A673 (cell line): ENCODE measurements at regions not wholly inside any gene's neighbourhood (a gene's known extent, or its start where the extent isn't known, plus 50 kb on each side); places are given as distances from the start of the nearest gene placed in this dataset.

ENCODE experiments used
- BruUV-seq: library from RNA; stranded (reverse); fragments of 400-500 nt; replicated peaks from 2 replicates; lab custom pipeline; 2021; lab: Mats Ljungman, UMichigan
- CTCF ChIA-PET: fragments of 300-600 bp; sonication (Branson Sonifier 250); formaldehyde crosslinking; loops from one replicate; lab custom pipeline; 2022; ENCODE audit warnings: antibody characterized with exemption; lab: Charles Lee
- POLR2A ChIA-PET: fragments of 300-600 bp; sonication (Branson Sonifier 250); formaldehyde crosslinking; loops from one replicate; lab custom pipeline; 2022; ENCODE audit warnings: antibody characterized with exemption; ENCODE audit not compliant: low non-redundant PET; lab: Charles Lee
- DNase-seq: peaks from one replicate; pipeline ENCODE4 v3.0.0-alpha.2; 2015; ENCODE audit warnings: low spot score
- H3K27ac ChIP-seq: fragments of 200-600 bp; sonication (generic); 2 replicates; pipeline ENCODE4 v1.5.1; 2016; ENCODE audit warnings: mixed run types, low read depth, mild to moderate bottlenecking, mixed read lengths, antibody characterized with exemption, low read length; ENCODE audit not compliant: poor library complexity, severe bottlenecking
- H3K27me3 ChIP-seq: fragments of 200-600 bp; sonication (generic); replicated peaks from 2 replicates; pipeline ENCODE4 v1.6.1; 2017; ENCODE audit warnings: mixed run types, low read depth, mild to moderate bottlenecking, mixed read lengths, antibody characterized with exemption, low read length; ENCODE audit not compliant: insufficient read depth, poor library complexity
- H3K36me3 ChIP-seq: fragments of 200-600 bp; sonication (generic); 2 replicates; pipeline ENCODE4 v1.6.1; 2016; ENCODE audit warnings: mixed run types, mild to moderate bottlenecking, mixed read lengths, antibody characterized with exemption, low read length; ENCODE audit not compliant: insufficient read depth, poor library complexity, severe bottlenecking
- H3K4me1 ChIP-seq: fragments of 200-600 bp; sonication (generic); 2 replicates; pipeline ENCODE4 v1.6.1; 2017; ENCODE audit warnings: mixed run types, mild to moderate bottlenecking, mixed read lengths, antibody characterized with exemption, low read length; ENCODE audit not compliant: insufficient read depth, poor library complexity, severe bottlenecking
- H3K4me3 ChIP-seq: fragments of 200-600 bp; sonication (generic); 2 replicates; pipeline ENCODE4 v1.5.1; 2016; ENCODE audit warnings: low read depth, mixed run types, mild to moderate bottlenecking, mixed read lengths, low read length; ENCODE audit not compliant: poor library complexity, severe bottlenecking
- H3K9me3 ChIP-seq: fragments of 200-600 bp; sonication (generic); 2 replicates; pipeline ENCODE4 v1.6.1; 2016; ENCODE audit warnings: mixed run types, low read depth, mild to moderate bottlenecking, mixed read lengths, antibody characterized with exemption, low read length; ENCODE audit not compliant: poor library complexity, severe bottlenecking
- EZH2 ChIP-seq: fragments of 200-600 bp; sonication (generic); IDR thresholded peaks from 2 replicates; pipeline ENCODE4 v1.6.1; 2017; ENCODE audit warnings: borderline replicate concordance, low read depth, mild to moderate bottlenecking, mixed read lengths, antibody characterized with exemption, low read length; ENCODE audit not compliant: poor library complexity, severe bottlenecking
- intact Hi-C: fragments of 100-400 bp; cut with micrococcal nuclease; formaldehyde crosslinking; loops from one replicate; pipeline ENCODE4 v1.10.0; 2022; ENCODE audit not compliant: unreplicated experiment
- TF ChIP-seq, protein P1 (sequence below): fragments of 300-800, 200-600 bp; sonication (generic); conservative IDR thresholded peaks from 2 replicates; pipeline ENCODE4 v1.5.1; 2017; ENCODE audit warnings: low read depth, mild to moderate bottlenecking, antibody characterized with exemption, low read length, moderate library complexity, mixed read lengths

DNA sequence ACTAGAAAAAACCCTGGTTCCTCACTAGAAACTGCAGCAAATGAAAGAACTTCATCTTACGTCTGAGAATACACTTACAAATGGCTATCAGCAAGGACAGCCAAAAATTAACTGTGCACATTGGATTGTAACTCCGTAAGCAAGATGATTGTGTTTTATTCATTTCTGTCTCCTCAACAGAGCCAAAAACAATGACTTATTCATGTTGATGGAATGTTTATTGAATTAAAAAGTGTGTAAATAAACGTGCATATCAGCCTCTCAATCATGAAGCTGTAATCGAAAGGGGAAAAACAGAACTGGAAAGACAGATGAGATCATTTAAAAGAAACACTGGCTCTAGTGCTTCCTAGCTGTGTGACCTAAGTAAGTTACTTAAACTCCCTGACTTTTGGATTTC is 307.5 kb upstream of the ZC3H12C start:
- TF ChIP-seq EZH2, result no peak
- TF ChIP-seq, protein P1, sequence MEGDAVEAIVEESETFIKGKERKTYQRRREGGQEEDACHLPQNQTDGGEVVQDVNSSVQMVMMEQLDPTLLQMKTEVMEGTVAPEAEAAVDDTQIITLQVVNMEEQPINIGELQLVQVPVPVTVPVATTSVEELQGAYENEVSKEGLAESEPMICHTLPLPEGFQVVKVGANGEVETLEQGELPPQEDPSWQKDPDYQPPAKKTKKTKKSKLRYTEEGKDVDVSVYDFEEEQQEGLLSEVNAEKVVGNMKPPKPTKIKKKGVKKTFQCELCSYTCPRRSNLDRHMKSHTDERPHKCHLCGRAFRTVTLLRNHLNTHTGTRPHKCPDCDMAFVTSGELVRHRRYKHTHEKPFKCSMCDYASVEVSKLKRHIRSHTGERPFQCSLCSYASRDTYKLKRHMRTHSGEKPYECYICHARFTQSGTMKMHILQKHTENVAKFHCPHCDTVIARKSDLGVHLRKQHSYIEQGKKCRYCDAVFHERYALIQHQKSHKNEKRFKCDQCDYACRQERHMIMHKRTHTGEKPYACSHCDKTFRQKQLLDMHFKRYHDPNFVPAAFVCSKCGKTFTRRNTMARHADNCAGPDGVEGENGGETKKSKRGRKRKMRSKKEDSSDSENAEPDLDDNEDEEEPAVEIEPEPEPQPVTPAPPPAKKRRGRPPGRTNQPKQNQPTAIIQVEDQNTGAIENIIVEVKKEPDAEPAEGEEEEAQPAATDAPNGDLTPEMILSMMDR, result no peak
- intact Hi-C loops, result no loop called here
- DNase-seq, result no peak

DNA sequence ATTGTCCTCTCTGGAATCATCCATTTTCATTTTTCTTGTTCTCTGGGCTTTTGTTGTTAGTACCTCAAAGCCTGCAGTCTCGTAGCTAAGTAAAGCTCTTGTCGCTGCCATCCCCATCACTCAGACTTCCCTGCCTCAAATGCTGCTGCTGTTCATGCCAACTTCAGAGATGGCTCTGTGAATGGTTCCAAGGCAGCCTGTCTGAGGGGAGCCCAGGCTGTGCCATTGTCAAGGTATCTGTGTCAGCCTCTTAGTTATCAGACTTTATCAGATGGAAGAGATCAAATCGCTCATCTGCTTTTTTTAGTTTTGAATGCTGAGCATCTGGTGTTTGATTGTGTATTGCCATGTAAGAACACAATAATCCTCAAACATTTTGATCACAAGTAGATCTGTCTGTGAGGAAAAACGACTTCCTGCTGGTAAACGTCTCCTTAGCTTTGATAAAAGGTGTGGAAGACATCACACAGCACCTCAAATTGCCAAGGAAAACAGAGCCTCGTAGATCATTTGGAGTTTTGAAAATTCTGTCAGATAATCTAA is 304.2 kb upstream of the ZC3H12C start:
- no TSS peak for BruUV-seq
- no peaks in the 10 kb centered on the region for H3K27me3 ChIP-seq
- H3K36me3 ChIP-seq, result no peaks in the 10 kb centered on the region
- ChIA-PET CTCF (no interaction called here), POLR2A (no interaction called here)
- DNase-seq, result no peak
- H3K4me3 ChIP-seq, result no peak overlapping the region
- TF ChIP-seq, protein P1, result no peak
- no peak for TF ChIP-seq EZH2
- intact Hi-C loops, result no loop called here
- no peaks in the 10 kb centered on the region for H3K4me1 ChIP-seq
- no peaks in the 10 kb centered on the region for H3K9me3 ChIP-seq
- H3K27ac ChIP-seq, result no peak overlapping the region

More for the DNA sequence above, 307.5 kb upstream of the ZC3H12C start:
- no peaks in the 10 kb centered on the region for H3K9me3 ChIP-seq
- H3K4me1 ChIP-seq, result no peaks in the 10 kb centered on the region
- no TSS peak for BruUV-seq
- no peaks in the 10 kb centered on the region for H3K36me3 ChIP-seq
- H3K27ac ChIP-seq, result no peak overlapping the region
- no peak overlapping the region for H3K4me3 ChIP-seq
- ChIA-PET CTCF (no interaction called here), POLR2A (interaction anchor here (1.2 kb wide), 1 partner anchor 932 kb away, joined by 3 read pairs; no protein-coding TSS in a partner anchor)
- no peaks in the 10 kb centered on the region for H3K27me3 ChIP-seq

DNA sequence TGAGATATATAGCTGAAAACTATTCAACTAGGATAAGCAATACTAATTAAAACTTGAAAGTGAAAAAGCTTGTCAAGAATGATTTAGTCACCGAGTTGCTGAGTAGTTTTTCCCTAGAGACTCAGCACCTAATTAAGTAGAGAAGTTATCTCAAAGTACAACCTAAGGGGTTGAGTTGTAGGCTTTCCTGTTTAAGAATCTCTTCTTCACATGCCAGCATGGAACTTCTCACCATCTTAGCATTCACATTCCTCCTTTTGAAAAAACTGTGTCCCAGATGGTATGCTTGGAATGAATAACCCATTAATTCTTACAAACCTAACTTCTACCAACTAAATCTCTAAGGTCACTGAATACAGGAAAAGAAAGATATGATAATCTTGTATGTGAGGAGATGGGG is 303.3 kb upstream of the ZC3H12C start:
- H3K4me1 ChIP-seq, result no peaks in the 10 kb centered on the region
- H3K27me3 ChIP-seq, result no peaks in the 10 kb centered on the region
- H3K27ac ChIP-seq, result no peak overlapping the region
- intact Hi-C loops, result no loop called here
- no peaks in the 10 kb centered on the region for H3K36me3 ChIP-seq
- BruUV-seq, result no TSS peak
- no peak overlapping the region for H3K4me3 ChIP-seq
- peak; percentile 17 for DNase-seq
- CTCF ChIA-PET, result interaction anchor here (0.5 kb wide), 1 partner anchor 88 kb away, joined by 3 read pairs; no protein-coding TSS in a partner anchor
- H3K9me3 ChIP-seq, result no peaks in the 10 kb centered on the region
- no peak for TF ChIP-seq EZH2
- TF ChIP-seq, protein P1, result no peak
- POLR2A ChIA-PET, result no interaction called here
